ENCODE measurements at regions not wholly inside any gene's neighbourhood (a gene's known extent, or its start where the extent isn't known, plus 50 kb on each side); places are given as distances from the start of the nearest gene placed in this dataset.

GRCh38 chr6:8193541-8193940 is 91.2 kb upstream of the EEF1E1 start:
- TF ChIP-seq EZH2phosphoT487 (IDR thresholded peaks at IDR 0.05; ENCODE audit: borderline replicate concordance, low read length): no peak
- TF ChIP-seq, protein P1, sequence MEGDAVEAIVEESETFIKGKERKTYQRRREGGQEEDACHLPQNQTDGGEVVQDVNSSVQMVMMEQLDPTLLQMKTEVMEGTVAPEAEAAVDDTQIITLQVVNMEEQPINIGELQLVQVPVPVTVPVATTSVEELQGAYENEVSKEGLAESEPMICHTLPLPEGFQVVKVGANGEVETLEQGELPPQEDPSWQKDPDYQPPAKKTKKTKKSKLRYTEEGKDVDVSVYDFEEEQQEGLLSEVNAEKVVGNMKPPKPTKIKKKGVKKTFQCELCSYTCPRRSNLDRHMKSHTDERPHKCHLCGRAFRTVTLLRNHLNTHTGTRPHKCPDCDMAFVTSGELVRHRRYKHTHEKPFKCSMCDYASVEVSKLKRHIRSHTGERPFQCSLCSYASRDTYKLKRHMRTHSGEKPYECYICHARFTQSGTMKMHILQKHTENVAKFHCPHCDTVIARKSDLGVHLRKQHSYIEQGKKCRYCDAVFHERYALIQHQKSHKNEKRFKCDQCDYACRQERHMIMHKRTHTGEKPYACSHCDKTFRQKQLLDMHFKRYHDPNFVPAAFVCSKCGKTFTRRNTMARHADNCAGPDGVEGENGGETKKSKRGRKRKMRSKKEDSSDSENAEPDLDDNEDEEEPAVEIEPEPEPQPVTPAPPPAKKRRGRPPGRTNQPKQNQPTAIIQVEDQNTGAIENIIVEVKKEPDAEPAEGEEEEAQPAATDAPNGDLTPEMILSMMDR (IDR thresholded peaks at IDR 0.05; ENCODE audit: low read depth, low read length, poor library complexity, severe bottlenecking): no peak

Measured in DOHH2 (cell line).